Activated naive CD4-positive, alpha-beta T cell treated with Interleukin-2 at 50 U/mL for 16 hours (primary cell): ENCODE measurements at regions not wholly inside any gene's neighbourhood (a gene's known extent, or its start where the extent isn't known, plus 50 kb on each side); places are given as distances from the start of the nearest gene placed in this dataset.

Experiments
- DNase-seq: peaks from one replicate; pipeline ENCODE4 v3.0.0-alpha.2; 2020

GRCh38 chr21:24861471-24861870, 745.8 kb downstream of the MRPL39 start:
- DNase-seq, result no peak

- DNase-seq, result no peak
Measured at GRCh38 chr21:24856326-24856725, 751.0 kb downstream of the MRPL39 start.

GRCh38 chr21:24852610-24853195, 754.6 kb downstream of the MRPL39 start:
- no peak for DNase-seq

- DNase-seq, result no peak
Measured at GRCh38 chr21:24850121-24850520, 757.2 kb downstream of the MRPL39 start.

- no peak for DNase-seq
Measured at GRCh38 chr21:24844671-24845070, 762.6 kb downstream of the MRPL39 start.

GRCh38 chr21:24840287-24840686, 767.0 kb downstream of the MRPL39 start:
- DNase-seq, result no peak

GRCh38 chr21:24832961-24833360, 774.3 kb downstream of the MRPL39 start:
- DNase-seq, result no peak

GRCh38 chr21:24829397-24829796, 777.9 kb downstream of the MRPL39 start:
- no peak for DNase-seq

- DNase-seq, result no peak
Measured at GRCh38 chr21:24826822-24827221, 780.5 kb downstream of the MRPL39 start.

GRCh38 chr21:24825348-24825747, 781.9 kb downstream of the MRPL39 start:
- no peak for DNase-seq

- no peak for DNase-seq
Measured at GRCh38 chr21:24824209-24824608, 783.1 kb downstream of the MRPL39 start.

- no peak for DNase-seq
Measured at GRCh38 chr21:24823247-24823646, 784.0 kb downstream of the MRPL39 start.

GRCh38 chr21:24785033-24785432, 822.2 kb downstream of the MRPL39 start:
- no peak for DNase-seq

GRCh38 chr21:24781146-24781545, 826.1 kb downstream of the MRPL39 start:
- no peak for DNase-seq

GRCh38 chr21:24759348-24760075, 847.8 kb downstream of the MRPL39 start:
- DNase-seq, result no peak

GRCh38 chr21:24738063-24738462, 869.2 kb downstream of the MRPL39 start:
- DNase-seq, result no peak

GRCh38 chr21:24737296-24737850, 869.9 kb downstream of the MRPL39 start:
- no peak for DNase-seq

- no peak for DNase-seq
Measured at GRCh38 chr21:24730661-24731060, 876.6 kb downstream of the MRPL39 start.

GRCh38 chr21:24729568-24729967, 877.7 kb downstream of the MRPL39 start:
- no peak for DNase-seq

- DNase-seq, result no peak
Measured at GRCh38 chr21:24727803-24728440, 879.4 kb downstream of the MRPL39 start.

- DNase-seq, result no peak
Measured at GRCh38 chr21:24716281-24716918, 890.9 kb downstream of the MRPL39 start.

GRCh38 chr21:24714646-24715200, 892.6 kb downstream of the MRPL39 start:
- DNase-seq, result no peak

GRCh38 chr21:24705201-24705600, 902.1 kb downstream of the MRPL39 start:
- DNase-seq, result no peak
